HepG2 (cell line): ENCODE measurements at regions not wholly inside any gene's neighbourhood (a gene's known extent, or its start where the extent isn't known, plus 50 kb on each side); places are given as distances from the start of the nearest gene placed in this dataset.
A peak's percentile ranks its signal among the peaks of the same experiment; 100 is the strongest.

Experiments
- ATAC-seq: fragments of 200-7000 bp; cut with Tn5 transposase; 3 replicates; pipeline ENCODE4 v1.9.1; 2020; ENCODE audit warnings: mild to moderate bottlenecking, moderate library complexity
- BruUV-seq: library from RNA; stranded (reverse); fragments of 400-500 nt; replicated peaks from 2 replicates; lab custom pipeline; 2021; lab: Mats Ljungman, UMichigan
- CTCF ChIA-PET: fragments of 300-600 bp; formaldehyde crosslinking; extraction: SDS; loops from one replicate; lab custom pipeline; 2021; ENCODE audit warnings: low total read pairs, inconsistent platforms, low intra/inter-chr PET ratio; lab: Yijun Ruan, JAX
- POLR2A ChIA-PET: fragments of 350-600 bp; sonication (Branson Sonifier 250); formaldehyde crosslinking; loops from one replicate; lab custom pipeline; 2020; ENCODE audit warnings: antibody characterized with exemption, inconsistent platforms; lab: Yijun Ruan, JAX
- DNase-seq: peaks from one replicate; pipeline ENCODE4 v3.0.0-alpha.2; 2015; ENCODE audit warnings: low spot score
- FAIRE-seq: peaks from 3 replicates; lab custom pipeline; 2011; peaks lifted over from hg19 to GRCh38; lab: Jason Lieb, UNC
- H2AFZ ChIP-seq: one replicate; pipeline ENCODE4 v1.6.1; 2011; ENCODE audit warnings: low read length, inconsistent platforms
- H3K27ac ChIP-seq: fragments of 300-600 bp; 3 replicates; pipeline ENCODE4 v1.8.0; 2011; ENCODE audit warnings: mixed run types, mild to moderate bottlenecking, mixed read lengths, low read length, inconsistent platforms; ENCODE audit not compliant: insufficient read depth; ENCODE audit errors: extremely low read length
- H3K27me3 ChIP-seq, 2 experiments: fragments of 200-600 bp in 1 of 2; 2 replicates in 1 of 2; 3 replicates in 1 of 2; pipeline versions ENCODE4 v1.6.0 to v1.8.0; 2011; ENCODE audit warnings: low read length in 2 of 2, mild to moderate bottlenecking in 2 of 2, moderate library complexity in 2 of 2, inconsistent platforms in 1 of 2; ENCODE audit not compliant: insufficient read depth in 2 of 2, control insufficient read depth in 1 of 2
- H3K36me3 ChIP-seq, 2 experiments: fragments of 200-600 bp in 1 of 2; replicated peaks in 1 of 2; 2 replicates in 1 of 2; 3 replicates in 1 of 2; pipeline versions ENCODE4 v1.5.1 to v1.8.0; 2011; ENCODE audit warnings: low read length in 2 of 2, inconsistent platforms in 1 of 2; ENCODE audit not compliant: insufficient read depth in 2 of 2, control insufficient read depth in 1 of 2
- H3K4me1 ChIP-seq: 2 replicates; pipeline ENCODE4 v1.5.1; 2012; ENCODE audit warnings: low read length, inconsistent platforms; ENCODE audit not compliant: insufficient read depth
- H3K4me2 ChIP-seq: 2 replicates; pipeline ENCODE4 v1.6.0; 2011; ENCODE audit warnings: low read depth, low read length, inconsistent platforms
- H3K4me3 ChIP-seq, 3 experiments: fragments of 200-600 bp in 1 of 3; sonication (generic), shearing (Covaris generic) in 1 of 3; replicated peaks in 1 of 3; 2 replicates each; pipeline ENCODE4 v1.5.1; 2011 to 2016; ENCODE audit warnings: low read length in 3 of 3, inconsistent platforms in 2 of 3, low read depth in 2 of 3, mild to moderate bottlenecking in 2 of 3, control low read depth in 1 of 3, mixed read lengths in 1 of 3; ENCODE audit not compliant: insufficient read depth in 1 of 3
- H3K79me2 ChIP-seq: one replicate; pipeline ENCODE4 v1.6.1; 2011; ENCODE audit warnings: low read length, inconsistent platforms; ENCODE audit not compliant: insufficient read depth
- H3K9ac ChIP-seq: 2 replicates; pipeline ENCODE4 v1.6.0; 2011; ENCODE audit warnings: mild to moderate bottlenecking, low read depth, low read length, inconsistent platforms; ENCODE audit not compliant: insufficient read depth
- H3K9me3 ChIP-seq: 2 replicates; pipeline ENCODE4 v1.5.1; 2012; ENCODE audit warnings: mild to moderate bottlenecking, low read length
- H4K20me1 ChIP-seq: 2 replicates; pipeline ENCODE4 v1.6.0; 2011; ENCODE audit warnings: inconsistent platforms, mild to moderate bottlenecking, low read length, moderate library complexity; ENCODE audit not compliant: insufficient read depth
- CBX2 ChIP-seq, 2 experiments: fragments of 200-600 bp in 1 of 2; sonication (generic); formaldehyde crosslinking in 1 of 2; IDR thresholded peaks; 2 replicates each; pipeline versions ENCODE4 v1.7.0 to v1.8.1; 2018 to 2022; ENCODE audit warnings: low read depth in 2 of 2, low read length in 1 of 2, mild to moderate bottlenecking in 1 of 2, missing genetic modification reagents in 1 of 2
- DMAP1 ChIP-seq: IDR thresholded peaks from 2 replicates; pipeline ENCODE4 v1.6.1; 2016
- HNF4A ChIP-seq: sonication (generic); formaldehyde crosslinking; IDR thresholded peaks from 2 replicates; pipeline ENCODE4 v1.4.0; 2020; ENCODE audit warnings: missing genetic modification reagents
- MTERF4 ChIP-seq: sonication (generic); formaldehyde crosslinking; IDR thresholded peaks from 2 replicates; pipeline ENCODE4 v1.8.0; 2023; ENCODE audit warnings: mild to moderate bottlenecking, missing genetic modification reagents
- SNAPC5 ChIP-seq: sonication (generic); formaldehyde crosslinking; IDR thresholded peaks from 2 replicates; pipeline ENCODE4 v1.8.1; 2023; ENCODE audit warnings: mild to moderate bottlenecking, missing genetic modification reagents, borderline replicate concordance
- SP5 ChIP-seq: IDR thresholded peaks from 2 replicates; pipeline ENCODE4 v1.6.1; 2016; ENCODE audit warnings: low read depth, borderline replicate concordance
- ZBTB42 ChIP-seq: sonication (generic); formaldehyde crosslinking; IDR thresholded peaks from 2 replicates; pipeline ENCODE4 v1.5.0; 2020; ENCODE audit warnings: mild to moderate bottlenecking, missing genetic modification reagents
- ZNF136 ChIP-seq: sonication (generic); formaldehyde crosslinking; IDR thresholded peaks from 2 replicates; pipeline ENCODE4 v1.8.1; 2022; ENCODE audit warnings: low read depth, mild to moderate bottlenecking, moderate library complexity, missing genetic modification reagents
- ZNF30 ChIP-seq: sonication (generic); formaldehyde crosslinking; IDR thresholded peaks from 2 replicates; pipeline ENCODE4 v1.5.0; 2020; ENCODE audit warnings: mild to moderate bottlenecking, missing genetic modification reagents
- ZNF616 ChIP-seq: sonication (generic); formaldehyde crosslinking; IDR thresholded peaks from 2 replicates; pipeline ENCODE4 v1.5.0; 2020; ENCODE audit warnings: low read depth, mild to moderate bottlenecking, missing genetic modification reagents
- WGBS: methylation state at CpG from one replicate; pipeline ENCODE4 v1.1.6; 2017; ENCODE audit warnings: low lambda C conversion rate; 5-methylcytosine and 5-hydroxymethylcytosine counted together
- in situ Hi-C: cut with HindIII; loops from 2 replicates; pipeline ENCODE4 v1.10.0; 2017; ENCODE audit warnings: low pct_unique_long_range_greater_than_20kb; ENCODE audit not compliant: extremely low pct_ligation_motif_present
- intact Hi-C: fragments of 100-400 bp; cut with micrococcal nuclease; formaldehyde crosslinking; loops from one replicate; pipeline ENCODE4 v1.10.0; 2022; ENCODE audit not compliant: unreplicated experiment
- TF ChIP-seq, protein P1 (sequence below): sonication (generic); formaldehyde crosslinking; IDR thresholded peaks from 2 replicates; pipeline ENCODE4 v1.9.0; 2022; ENCODE audit warnings: low read depth, missing genetic modification reagents
- TF ChIP-seq, protein P2 (sequence below): sonication (generic); formaldehyde crosslinking; IDR thresholded peaks from 2 replicates; pipeline ENCODE4 v1.8.0; 2022; ENCODE audit warnings: missing genetic modification reagents, mild to moderate bottlenecking, inconsistent platforms, borderline replicate concordance

DNA sequence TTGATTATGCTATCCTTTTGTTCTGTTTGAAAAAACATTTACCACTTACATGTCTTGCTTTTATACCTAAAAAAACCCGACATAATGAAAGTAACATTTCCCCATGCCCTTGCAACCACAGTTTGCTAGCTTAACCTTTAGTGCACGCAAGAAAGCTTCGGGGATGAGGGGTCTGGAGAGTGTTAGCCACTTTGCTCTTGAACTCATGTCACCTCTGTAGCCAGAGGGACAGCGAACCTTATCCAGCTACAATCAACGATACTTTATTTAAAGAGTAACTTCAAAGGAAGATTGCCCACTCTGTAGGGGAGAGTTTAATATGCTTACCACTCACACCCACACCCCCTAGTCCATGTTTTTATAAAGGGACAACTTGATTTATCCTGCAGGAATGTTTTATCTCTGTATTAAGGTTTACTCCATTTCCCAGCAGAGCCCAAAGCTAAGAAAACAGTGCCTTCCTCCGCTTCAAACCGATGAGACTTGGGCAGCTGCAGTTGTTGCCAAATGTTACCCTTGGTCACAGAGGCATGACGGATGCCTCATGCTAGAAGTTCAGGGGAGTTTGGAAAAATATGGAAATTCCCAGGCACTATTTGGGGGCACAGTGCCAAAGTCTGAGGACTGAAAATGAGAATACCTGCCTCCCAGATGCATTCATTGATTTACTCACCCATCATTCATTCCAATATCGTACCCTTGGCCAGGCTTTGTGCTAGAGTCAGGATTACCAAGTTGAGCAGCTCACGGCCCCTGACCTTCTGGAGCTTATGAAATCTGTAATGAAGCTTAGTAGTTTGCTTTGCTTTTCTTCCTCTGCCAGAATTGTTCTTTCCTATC is 61.4 kb upstream of the VCAM1 start:
- DNase-seq, result peak; percentile 1
- H3K9ac ChIP-seq, result no peak overlapping the region
- BruUV-seq, result no TSS peak
- in situ Hi-C loops (no loop called here), intact Hi-C loops (no loop called here)
- no peak overlapping the region for H3K4me3 ChIP-seq
- TF ChIP-seq HNF4A (CRISPR knock-in tag) (0 out of 2 replicates have a peak, but pooled peaks have one; percentile 10), ZBTB42 (CRISPR knock-in tag) (no peak)
- ChIA-PET CTCF (no interaction called here), POLR2A (no interaction called here)
- ATAC-seq, result peak; percentile 69
- no peaks in the 10 kb centered on the region for H3K27me3 ChIP-seq
- no peak for FAIRE-seq
- H2AFZ ChIP-seq, result peak overlapping the region; percentile 35
- H3K79me2 ChIP-seq, result no peaks in the 10 kb centered on the region
- H3K4me2 ChIP-seq, result peak overlapping the region; percentile 15; the same call in 1 of the 2 replicates
- no peaks in the 10 kb centered on the region for H3K36me3 ChIP-seq
- H3K4me1 ChIP-seq, result peaks cover 11% of the 10 kb centered on the region
- no peaks in the 10 kb centered on the region for H4K20me1 ChIP-seq
- H3K9me3 ChIP-seq, result no peaks in the 10 kb centered on the region
- 4% methylated on average over 10 of the region's 10 CpGs for WGBS
- H3K27ac ChIP-seq, result no peak overlapping the region

DNA sequence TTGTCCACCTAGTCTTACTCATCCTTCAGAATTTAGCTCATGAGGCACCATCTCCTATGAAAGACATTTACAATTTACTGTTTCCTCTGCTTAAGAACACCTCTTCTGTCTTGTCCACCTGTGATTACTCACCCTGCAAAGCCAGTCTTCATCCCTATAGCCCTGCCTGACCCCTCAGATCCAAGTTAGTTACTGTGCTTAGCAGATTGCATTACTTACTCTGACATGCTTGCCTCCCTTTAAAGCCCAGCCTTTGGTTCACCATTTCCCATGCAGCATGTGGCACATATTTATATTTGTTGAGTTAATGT is 60.9 kb upstream of the VCAM1 start:
- DNase-seq, result no peak
- Histone ChIP-seq H3K79me2 (no peaks in the 10 kb centered on the region), H2AFZ (no peak overlapping the region), H3K9me3 (no peaks in the 10 kb centered on the region), H3K27me3 (no peaks in the 10 kb centered on the region), H4K20me1 (no peaks in the 10 kb centered on the region), H3K4me3 (no peak overlapping the region), H3K4me1 (peaks cover 11% of the 10 kb centered on the region), H3K9ac (no peak overlapping the region), H3K27ac (no peak overlapping the region), H3K36me3 (no peaks in the 10 kb centered on the region), H3K4me2 (no peak overlapping the region)
- in situ Hi-C loops, result no loop called here
- no TSS peak for BruUV-seq
- POLR2A ChIA-PET, result no interaction called here
- FAIRE-seq, result no peak
- ATAC-seq, result peak; percentile 34; the same call in 1 of the 3 replicates
- CTCF ChIA-PET, result no interaction called here
- intact Hi-C loops, result no loop called here
- TF ChIP-seq ZNF30 (CRISPR knock-in tag) (no peak), ZNF136 (no peak), DMAP1 (CRISPR knock-in tag) (no peak), SNAPC5 (CRISPR knock-in tag) (no peak), SP5 (CRISPR knock-in tag) (no peak), ZNF616 (no peak), MTERF4 (CRISPR knock-in tag) (no peak), CBX2 (IDR thresholded peaks at IDR 0.05; ENCODE audit: low read depth, low read length) (no peak), CBX2 (CRISPR knock-in tag; IDR thresholded peaks at IDR 0.05; ENCODE audit: low read depth) (no peak)
- TF ChIP-seq, protein P1, sequence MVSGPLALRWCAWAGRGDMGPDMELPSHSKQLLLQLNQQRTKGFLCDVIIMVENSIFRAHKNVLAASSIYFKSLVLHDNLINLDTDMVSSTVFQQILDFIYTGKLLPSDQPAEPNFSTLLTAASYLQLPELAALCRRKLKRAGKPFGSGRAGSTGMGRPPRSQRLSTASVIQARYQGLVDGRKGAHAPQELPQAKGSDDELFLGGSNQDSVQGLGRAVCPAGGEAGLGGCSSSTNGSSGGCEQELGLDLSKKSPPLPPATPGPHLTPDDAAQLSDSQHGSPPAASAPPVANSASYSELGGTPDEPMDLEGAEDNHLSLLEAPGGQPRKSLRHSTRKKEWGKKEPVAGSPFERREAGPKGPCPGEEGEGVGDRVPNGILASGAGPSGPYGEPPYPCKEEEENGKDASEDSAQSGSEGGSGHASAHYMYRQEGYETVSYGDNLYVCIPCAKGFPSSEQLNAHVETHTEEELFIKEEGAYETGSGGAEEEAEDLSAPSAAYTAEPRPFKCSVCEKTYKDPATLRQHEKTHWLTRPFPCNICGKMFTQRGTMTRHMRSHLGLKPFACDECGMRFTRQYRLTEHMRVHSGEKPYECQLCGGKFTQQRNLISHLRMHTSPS, result no peak
- TF ChIP-seq, protein P2, sequence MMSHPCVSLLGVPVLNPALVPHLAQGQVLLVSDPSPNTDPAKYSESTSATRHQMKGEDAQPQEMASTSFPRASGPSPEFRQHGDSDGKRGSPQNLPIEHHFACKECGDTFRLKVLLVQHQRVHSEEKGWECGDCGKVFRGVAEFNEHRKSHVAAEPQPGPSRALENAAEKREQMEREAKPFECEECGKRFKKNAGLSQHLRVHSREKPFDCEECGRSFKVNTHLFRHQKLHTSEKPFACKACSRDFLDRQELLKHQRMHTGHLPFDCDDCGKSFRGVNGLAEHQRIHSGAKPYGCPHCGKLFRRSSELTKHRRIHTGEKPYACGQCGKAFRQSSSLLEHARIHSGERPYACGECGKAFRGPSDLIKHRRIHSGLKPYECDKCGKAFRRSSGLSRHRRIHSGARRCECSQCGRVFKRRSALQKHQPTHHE (CRISPR knock-in tag), result no peak
